ENCODE measurements at regions not wholly inside any gene's neighbourhood (a gene's known extent, or its start where the extent isn't known, plus 50 kb on each side); places are given as distances from the start of the nearest gene placed in this dataset.

DNA sequence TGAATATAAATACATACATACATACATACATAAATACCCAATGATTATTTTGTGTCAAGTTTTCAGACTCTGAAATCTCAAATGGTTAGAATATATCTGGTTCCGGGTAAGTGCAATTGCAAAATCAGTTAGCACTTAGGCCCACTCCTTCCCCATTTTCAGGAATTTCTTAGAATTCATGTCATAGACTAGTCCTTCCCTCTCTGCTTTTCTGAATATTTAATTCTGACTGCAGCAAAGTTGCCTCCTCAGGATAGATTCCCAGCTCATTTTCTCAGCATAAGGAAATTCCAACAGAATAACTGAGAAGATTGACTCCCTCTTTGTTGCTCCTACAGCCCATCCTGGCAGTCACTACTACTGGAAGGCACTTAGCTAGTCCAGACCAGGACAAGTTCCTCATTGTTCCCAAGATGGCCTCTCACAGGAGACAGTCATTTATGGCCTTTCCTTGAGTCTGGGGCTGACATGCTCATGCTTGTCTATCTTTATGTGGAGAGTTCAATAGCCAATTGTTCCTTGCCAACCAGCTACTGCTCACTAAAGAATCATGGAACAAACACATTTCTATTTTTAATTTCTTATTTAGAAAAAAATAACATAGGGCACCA is 142.9 kb upstream of the ITGB1 start:
- Histone ChIP-seq H2AK5ac (ENCODE audit: low read length) (no peak overlapping the region), H2BK15ac (replicated peaks; ENCODE audit: low read depth) (no peak overlapping the region), H3K23ac (ENCODE audit: low read length) (no peak overlapping the region), H3K9ac (ENCODE audit: low read length) (no peak overlapping the region), H4K8ac (ENCODE audit: low read depth, low read length) (no peak overlapping the region), H2BK120ac (ENCODE audit: low read depth, low read length) (no peak overlapping the region), H3K18ac (ENCODE audit: low read length) (no peak overlapping the region), H3K4me2 (ENCODE audit: low read length) (no peak overlapping the region), H3K4me1 (ENCODE audit: control insufficient read depth, low read depth, low read length) (no peaks in the 10 kb centered on the region), H3K4me3 (ENCODE audit: low read length) (no peak overlapping the region), H3K27me3 (ENCODE audit: insufficient read depth, low read length, poor library complexity) (no peaks in the 10 kb centered on the region), H3K4ac (ENCODE audit: low read depth, low read length) (no peak overlapping the region), H2BK5ac (ENCODE audit: low read length) (no peak overlapping the region), H3K79me2 (ENCODE audit: control insufficient read depth, insufficient read depth, low read length) (no peaks in the 10 kb centered on the region), H3K79me1 (ENCODE audit: low read length) (no peaks in the 10 kb centered on the region), H3K56ac (ENCODE audit: low read length) (no peak overlapping the region), H4K5ac (ENCODE audit: low read length) (no peak overlapping the region), H3K36me3 (ENCODE audit: control insufficient read depth, insufficient read depth, low read length) (no peaks in the 10 kb centered on the region), H3K27ac (ENCODE audit: low read depth, low read length) (no peak overlapping the region)
- no CpG with 5 or more reads among the region's 1 CpG for WGBS (ENCODE audit: extremely low coverage, insufficient coverage, low lambda C conversion rate)
- DNase-seq = no peak

DNA sequence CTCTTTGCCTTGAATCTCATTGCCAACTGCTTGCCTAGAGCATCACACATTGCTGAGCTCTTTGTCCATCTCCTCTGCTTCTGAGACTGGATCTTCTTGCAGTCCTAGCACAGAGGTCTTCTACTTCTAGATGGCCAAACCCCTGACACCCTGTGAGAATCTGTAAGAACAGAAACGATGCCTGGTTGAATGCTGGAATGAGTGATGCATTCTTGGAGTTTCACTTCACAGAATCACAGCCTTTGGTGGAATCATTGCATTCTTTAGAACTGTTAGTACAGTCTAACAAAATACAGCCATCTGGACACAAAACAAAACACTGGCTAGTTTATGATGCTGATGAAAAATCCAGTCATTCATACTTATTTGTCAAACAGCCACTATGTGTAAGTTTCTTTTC is 141.7 kb upstream of the ITGB1 start:
- no peak for DNase-seq
- Histone ChIP-seq H3K9ac (ENCODE audit: low read length) (no peak overlapping the region), H2BK5ac (ENCODE audit: low read length) (no peak overlapping the region), H3K79me2 (ENCODE audit: control insufficient read depth, insufficient read depth, low read length) (no peaks in the 10 kb centered on the region), H3K4me2 (ENCODE audit: low read length) (no peak overlapping the region), H3K27me3 (ENCODE audit: insufficient read depth, low read length, poor library complexity) (no peaks in the 10 kb centered on the region), H3K27ac (ENCODE audit: low read depth, low read length) (no peak overlapping the region), H3K4ac (ENCODE audit: low read depth, low read length) (no peak overlapping the region), H3K18ac (ENCODE audit: low read length) (no peak overlapping the region), H4K8ac (ENCODE audit: low read depth, low read length) (no peak overlapping the region), H2BK120ac (ENCODE audit: low read depth, low read length) (no peak overlapping the region), H2BK15ac (replicated peaks; ENCODE audit: low read depth) (no peak overlapping the region), H3K4me1 (ENCODE audit: control insufficient read depth, low read depth, low read length) (no peaks in the 10 kb centered on the region), H3K36me3 (ENCODE audit: control insufficient read depth, insufficient read depth, low read length) (no peaks in the 10 kb centered on the region), H3K23ac (ENCODE audit: low read length) (no peak overlapping the region), H4K5ac (ENCODE audit: low read length) (no peak overlapping the region), H3K79me1 (ENCODE audit: low read length) (no peaks in the 10 kb centered on the region), H3K56ac (ENCODE audit: low read length) (no peak overlapping the region), H2AK5ac (ENCODE audit: low read length) (no peak overlapping the region), H3K4me3 (ENCODE audit: low read length) (no peak overlapping the region)
- WGBS (ENCODE audit: extremely low coverage, insufficient coverage, low lambda C conversion rate) = no CpG with 5 or more reads among the region's 1 CpG

DNA sequence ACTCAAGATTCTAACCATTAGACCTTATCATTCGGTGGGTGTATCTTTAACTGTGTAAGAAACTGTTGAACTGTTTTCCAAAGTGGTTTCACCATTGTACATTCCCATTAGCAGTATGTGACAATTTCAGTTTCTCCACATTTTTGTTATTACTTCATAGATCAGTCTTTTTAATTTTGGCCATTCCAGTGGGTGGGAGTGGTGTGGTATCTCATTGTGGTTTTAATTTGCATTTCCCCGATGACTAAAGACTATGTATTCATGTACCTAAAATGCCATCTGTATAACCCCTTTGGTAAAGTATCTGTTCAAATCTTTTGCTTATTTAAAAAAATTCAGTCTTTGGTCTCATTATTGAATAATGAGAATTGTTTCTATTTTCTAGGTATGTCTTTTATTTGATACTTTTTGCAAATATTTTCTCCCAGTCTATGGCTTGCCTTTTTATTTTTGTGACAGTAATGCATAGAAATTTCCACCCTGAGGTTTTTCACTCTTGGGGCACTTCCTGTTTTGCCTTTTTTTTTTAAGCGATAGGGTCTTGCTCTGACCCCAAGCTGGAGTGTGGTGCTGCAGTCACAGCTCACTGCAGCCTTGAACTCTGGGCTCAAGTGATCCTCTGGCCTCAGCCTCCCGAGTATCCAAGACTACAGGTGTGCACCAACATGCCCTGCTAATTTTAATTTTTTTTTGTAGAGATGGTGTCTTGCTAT is 141.1 kb upstream of the ITGB1 start:
- Histone ChIP-seq H3K4me3 (ENCODE audit: low read length) (no peak overlapping the region), H4K8ac (ENCODE audit: low read depth, low read length) (no peak overlapping the region), H3K9ac (ENCODE audit: low read length) (no peak overlapping the region), H3K36me3 (ENCODE audit: control insufficient read depth, insufficient read depth, low read length) (no peaks in the 10 kb centered on the region), H2AK5ac (ENCODE audit: low read length) (no peak overlapping the region), H3K27me3 (ENCODE audit: insufficient read depth, low read length, poor library complexity) (no peaks in the 10 kb centered on the region), H3K56ac (ENCODE audit: low read length) (no peak overlapping the region), H3K18ac (ENCODE audit: low read length) (no peak overlapping the region), H3K23ac (ENCODE audit: low read length) (no peak overlapping the region), H2BK5ac (ENCODE audit: low read length) (no peak overlapping the region), H2BK15ac (replicated peaks; ENCODE audit: low read depth) (no peak overlapping the region), H3K4me1 (ENCODE audit: control insufficient read depth, low read depth, low read length) (no peaks in the 10 kb centered on the region), H4K5ac (ENCODE audit: low read length) (no peak overlapping the region), H3K79me1 (ENCODE audit: low read length) (no peaks in the 10 kb centered on the region), H3K27ac (ENCODE audit: low read depth, low read length) (no peak overlapping the region), H3K4ac (ENCODE audit: low read depth, low read length) (no peak overlapping the region), H3K4me2 (ENCODE audit: low read length) (no peak overlapping the region), H2BK120ac (ENCODE audit: low read depth, low read length) (no peak overlapping the region), H3K79me2 (ENCODE audit: control insufficient read depth, insufficient read depth, low read length) (no peaks in the 10 kb centered on the region)
- no peak for DNase-seq
- no CpG with 5 or more reads among the region's 4 CpGs for WGBS (ENCODE audit: extremely low coverage, insufficient coverage, low lambda C conversion rate)

DNA sequence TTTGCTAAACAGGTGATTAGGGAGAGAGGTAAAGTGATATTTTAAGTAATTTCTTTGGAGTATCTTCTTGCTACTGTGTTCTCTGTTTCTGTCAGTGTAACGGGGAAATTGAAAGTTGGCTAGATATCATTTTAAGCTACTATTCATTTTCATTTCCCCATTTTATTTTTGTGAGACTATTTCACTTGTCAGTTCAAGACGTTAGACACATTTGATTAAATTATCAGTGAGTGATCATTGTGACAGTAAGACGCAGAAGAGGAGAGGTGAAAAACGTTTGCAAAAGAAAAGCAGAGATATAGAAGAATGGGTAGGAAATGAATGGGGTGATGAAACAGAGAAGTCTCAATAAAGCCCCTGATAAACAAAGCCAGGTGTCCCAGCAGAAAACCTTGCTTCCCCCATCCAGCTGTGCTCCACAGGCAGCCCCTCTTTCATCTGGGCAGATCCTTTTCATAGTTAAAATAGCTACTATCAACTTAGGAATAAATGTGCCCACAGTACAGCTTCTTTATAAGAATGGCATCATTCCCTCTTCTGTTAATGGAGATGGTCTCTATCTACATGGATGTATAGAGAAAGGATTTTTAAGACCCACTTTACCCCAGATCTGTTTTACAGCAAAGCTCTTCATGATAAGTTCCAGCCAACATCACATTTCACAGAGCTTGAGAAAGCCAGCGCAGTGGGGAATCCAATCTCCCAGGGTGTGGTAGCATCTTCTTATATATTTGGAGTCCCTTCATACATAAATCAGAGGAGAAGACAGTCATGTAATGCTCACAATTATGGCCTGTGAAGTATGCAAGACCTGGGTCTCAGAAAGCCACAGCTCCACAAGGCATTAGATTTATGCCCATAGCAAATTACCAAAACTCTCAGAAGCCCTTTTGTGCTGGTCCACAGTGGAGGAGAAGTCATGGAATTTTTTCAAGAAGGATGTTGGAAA is 138.1 kb upstream of the ITGB1 start:
- no peaks in the 10 kb centered on the region for H3K36me3 ChIP-seq (ENCODE audit: control insufficient read depth, insufficient read depth, low read length)
- no peak overlapping the region for H4K5ac ChIP-seq (ENCODE audit: low read length)
- no peak overlapping the region for H3K4me3 ChIP-seq (ENCODE audit: low read length)
- no peak overlapping the region for H2AK5ac ChIP-seq (ENCODE audit: low read length)
- H3K4me2 ChIP-seq (ENCODE audit: low read length) = no peak overlapping the region
- no peak overlapping the region for H2BK15ac ChIP-seq (replicated peaks; ENCODE audit: low read depth)
- no peak overlapping the region for H3K18ac ChIP-seq (ENCODE audit: low read length)
- no peak for DNase-seq
- WGBS (ENCODE audit: extremely low coverage, insufficient coverage, low lambda C conversion rate) = 100% methylated on average over 1 of the region's 5 CpGs
- H3K4ac ChIP-seq (ENCODE audit: low read depth, low read length) = no peak overlapping the region
- no peak overlapping the region for H3K9ac ChIP-seq (ENCODE audit: low read length)
- H3K4me1 ChIP-seq (ENCODE audit: control insufficient read depth, low read depth, low read length) = no peaks in the 10 kb centered on the region
- H4K8ac ChIP-seq (ENCODE audit: low read depth, low read length) = no peak overlapping the region
- no peak overlapping the region for H2BK120ac ChIP-seq (ENCODE audit: low read depth, low read length)
- no peak overlapping the region for H3K27ac ChIP-seq (ENCODE audit: low read depth, low read length)
- no peaks in the 10 kb centered on the region for H3K79me2 ChIP-seq (ENCODE audit: control insufficient read depth, insufficient read depth, low read length)
- H3K56ac ChIP-seq (ENCODE audit: low read length) = no peak overlapping the region
- H2BK5ac ChIP-seq (ENCODE audit: low read length) = no peak overlapping the region
- no peaks in the 10 kb centered on the region for H3K27me3 ChIP-seq (ENCODE audit: insufficient read depth, low read length, poor library complexity)
- no peaks in the 10 kb centered on the region for H3K79me1 ChIP-seq (ENCODE audit: low read length)
- no peak overlapping the region for H3K23ac ChIP-seq (ENCODE audit: low read length)

DNA sequence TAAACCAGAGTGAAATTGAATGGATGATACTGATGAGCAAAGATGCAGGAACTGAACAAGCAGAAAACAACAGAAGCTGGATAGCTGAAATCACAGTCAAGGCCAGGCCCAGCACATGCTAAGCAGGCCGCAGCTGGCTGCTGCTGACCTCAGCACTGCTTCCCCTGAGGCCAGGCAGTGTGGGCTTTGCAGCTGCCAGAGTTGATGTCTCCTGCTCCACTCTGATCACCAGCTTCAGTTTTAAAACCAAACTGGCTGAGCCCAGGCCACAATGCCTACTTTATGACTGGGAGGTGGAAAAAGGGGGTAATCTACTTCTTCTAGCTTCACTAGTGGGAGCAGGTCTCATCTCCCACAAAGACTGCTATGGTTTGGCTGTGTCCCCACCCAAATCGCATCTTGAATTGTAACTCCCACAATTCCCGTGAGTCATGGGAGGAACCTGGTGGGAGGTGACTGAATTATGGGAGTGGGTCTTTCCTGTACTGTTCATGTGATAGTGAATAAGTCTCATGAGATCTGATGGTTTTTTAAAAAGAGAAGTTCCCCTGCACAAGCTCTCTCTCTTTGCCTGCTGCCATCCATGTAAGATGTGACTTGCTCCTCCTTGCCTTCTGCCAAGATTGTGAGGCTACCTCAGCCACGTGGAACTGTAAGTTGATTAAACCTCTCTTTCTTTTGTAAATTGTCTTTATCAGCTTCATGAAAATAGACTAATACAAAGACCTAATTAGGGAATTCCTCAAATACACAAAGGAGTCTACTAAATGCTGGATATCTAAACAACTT is 136.4 kb upstream of the ITGB1 start:
- Histone ChIP-seq H4K5ac (ENCODE audit: low read length) (no peak overlapping the region), H4K8ac (ENCODE audit: low read depth, low read length) (no peak overlapping the region), H2BK15ac (replicated peaks; ENCODE audit: low read depth) (no peak overlapping the region), H3K27me3 (ENCODE audit: insufficient read depth, low read length, poor library complexity) (no peaks in the 10 kb centered on the region), H3K4me1 (ENCODE audit: control insufficient read depth, low read depth, low read length) (no peaks in the 10 kb centered on the region), H3K4me2 (ENCODE audit: low read length) (no peak overlapping the region), H3K56ac (ENCODE audit: low read length) (no peak overlapping the region), H2AK5ac (ENCODE audit: low read length) (no peak overlapping the region), H3K36me3 (ENCODE audit: control insufficient read depth, insufficient read depth, low read length) (no peaks in the 10 kb centered on the region), H3K23ac (ENCODE audit: low read length) (no peak overlapping the region), H3K79me1 (ENCODE audit: low read length) (no peaks in the 10 kb centered on the region), H3K79me2 (ENCODE audit: control insufficient read depth, insufficient read depth, low read length) (no peaks in the 10 kb centered on the region), H3K4me3 (ENCODE audit: low read length) (no peak overlapping the region), H3K27ac (ENCODE audit: low read depth, low read length) (no peak overlapping the region), H2BK120ac (ENCODE audit: low read depth, low read length) (no peak overlapping the region), H2BK5ac (ENCODE audit: low read length) (no peak overlapping the region), H3K9ac (ENCODE audit: low read length) (no peak overlapping the region), H3K18ac (ENCODE audit: low read length) (no peak overlapping the region), H3K4ac (ENCODE audit: low read depth, low read length) (no peak overlapping the region)
- no CpG with 5 or more reads among the region's 4 CpGs for WGBS (ENCODE audit: extremely low coverage, insufficient coverage, low lambda C conversion rate)
- no peak for DNase-seq
